ENCODE measurements at regions not wholly inside any gene's neighbourhood (a gene's known extent, or its start where the extent isn't known, plus 50 kb on each side); places are given as distances from the start of the nearest gene placed in this dataset.

GRCh38 chr5:122612901-122613300 is 162.0 kb upstream of the SNX2 start:
- TF ChIP-seq BHLHE40 (IDR thresholded peaks at IDR 0.05; ENCODE audit: borderline replicate concordance) (no peak), SUZ12 (IDR thresholded peaks at IDR 0.05) (no peak), FOXM1 (IDR thresholded peaks at IDR 0.05; ENCODE audit: borderline replicate concordance) (no peak), LEF1 (IDR thresholded peaks at IDR 0.05; ENCODE audit: borderline replicate concordance) (no peak), ZNF384 (IDR thresholded peaks at IDR 0.05) (no peak), L3MBTL2 (conservative IDR thresholded peaks at IDR 0.05) (no peak), SP1 (IDR thresholded peaks at IDR 0.05) (no peak)
